HepG2 (cell line): ENCODE measurements at regions not wholly inside any gene's neighbourhood (a gene's known extent, or its start where the extent isn't known, plus 50 kb on each side); places are given as distances from the start of the nearest gene placed in this dataset.

Source experiments
- DPF2 ChIP-seq: sonication (generic); formaldehyde crosslinking; IDR thresholded peaks from 2 replicates; pipeline ENCODE4 v1.4.0; 2020; ENCODE audit warnings: mild to moderate bottlenecking, low read depth, missing genetic modification reagents, borderline replicate concordance
- GPN1 ChIP-seq: sonication (generic); formaldehyde crosslinking; IDR thresholded peaks from 2 replicates; pipeline ENCODE4 v1.5.1; 2020; ENCODE audit warnings: missing genetic modification reagents, borderline replicate concordance
- SMAD9 ChIP-seq: sonication (generic); formaldehyde crosslinking; IDR thresholded peaks from 2 replicates; pipeline ENCODE4 v1.5.1; 2020; ENCODE audit warnings: mild to moderate bottlenecking, missing genetic modification reagents
- TF ChIP-seq, protein P1 (sequence below): sonication (generic); formaldehyde crosslinking; IDR thresholded peaks from 2 replicates; pipeline ENCODE4 v1.5.0; 2020; ENCODE audit warnings: mild to moderate bottlenecking, missing genetic modification reagents, moderate library complexity
- TF ChIP-seq, protein P2 (sequence below): sonication (generic); formaldehyde crosslinking; IDR thresholded peaks from 2 replicates; pipeline ENCODE4 v1.4.0; 2020; ENCODE audit warnings: mild to moderate bottlenecking, missing genetic modification reagents

DNA sequence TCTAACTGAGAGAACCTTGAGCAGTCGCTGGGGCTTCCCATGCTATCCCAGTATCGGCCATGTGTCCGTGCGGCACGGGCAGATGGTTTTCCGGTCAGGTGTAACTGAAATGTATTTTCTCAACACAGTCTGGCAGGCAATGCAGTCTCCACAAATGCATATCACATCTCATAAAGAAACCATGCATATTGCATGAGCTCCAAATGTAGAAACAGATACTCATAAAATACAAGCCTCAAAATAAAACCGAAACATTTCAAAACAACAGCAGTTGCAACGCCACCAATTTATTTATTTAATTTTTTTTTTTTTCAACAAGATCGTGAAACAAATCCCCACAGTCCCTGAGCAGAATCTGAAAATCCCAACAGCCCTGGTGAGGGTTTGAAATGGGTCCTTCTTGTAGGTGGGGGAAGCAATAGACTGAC lies 299.4 kb downstream of the LPIN1 start:
- TF ChIP-seq DPF2 (CRISPR knock-in tag): no peak
- TF ChIP-seq, protein P1, sequence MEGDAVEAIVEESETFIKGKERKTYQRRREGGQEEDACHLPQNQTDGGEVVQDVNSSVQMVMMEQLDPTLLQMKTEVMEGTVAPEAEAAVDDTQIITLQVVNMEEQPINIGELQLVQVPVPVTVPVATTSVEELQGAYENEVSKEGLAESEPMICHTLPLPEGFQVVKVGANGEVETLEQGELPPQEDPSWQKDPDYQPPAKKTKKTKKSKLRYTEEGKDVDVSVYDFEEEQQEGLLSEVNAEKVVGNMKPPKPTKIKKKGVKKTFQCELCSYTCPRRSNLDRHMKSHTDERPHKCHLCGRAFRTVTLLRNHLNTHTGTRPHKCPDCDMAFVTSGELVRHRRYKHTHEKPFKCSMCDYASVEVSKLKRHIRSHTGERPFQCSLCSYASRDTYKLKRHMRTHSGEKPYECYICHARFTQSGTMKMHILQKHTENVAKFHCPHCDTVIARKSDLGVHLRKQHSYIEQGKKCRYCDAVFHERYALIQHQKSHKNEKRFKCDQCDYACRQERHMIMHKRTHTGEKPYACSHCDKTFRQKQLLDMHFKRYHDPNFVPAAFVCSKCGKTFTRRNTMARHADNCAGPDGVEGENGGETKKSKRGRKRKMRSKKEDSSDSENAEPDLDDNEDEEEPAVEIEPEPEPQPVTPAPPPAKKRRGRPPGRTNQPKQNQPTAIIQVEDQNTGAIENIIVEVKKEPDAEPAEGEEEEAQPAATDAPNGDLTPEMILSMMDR (CRISPR knock-in tag): no peak
- TF ChIP-seq, protein P2, sequence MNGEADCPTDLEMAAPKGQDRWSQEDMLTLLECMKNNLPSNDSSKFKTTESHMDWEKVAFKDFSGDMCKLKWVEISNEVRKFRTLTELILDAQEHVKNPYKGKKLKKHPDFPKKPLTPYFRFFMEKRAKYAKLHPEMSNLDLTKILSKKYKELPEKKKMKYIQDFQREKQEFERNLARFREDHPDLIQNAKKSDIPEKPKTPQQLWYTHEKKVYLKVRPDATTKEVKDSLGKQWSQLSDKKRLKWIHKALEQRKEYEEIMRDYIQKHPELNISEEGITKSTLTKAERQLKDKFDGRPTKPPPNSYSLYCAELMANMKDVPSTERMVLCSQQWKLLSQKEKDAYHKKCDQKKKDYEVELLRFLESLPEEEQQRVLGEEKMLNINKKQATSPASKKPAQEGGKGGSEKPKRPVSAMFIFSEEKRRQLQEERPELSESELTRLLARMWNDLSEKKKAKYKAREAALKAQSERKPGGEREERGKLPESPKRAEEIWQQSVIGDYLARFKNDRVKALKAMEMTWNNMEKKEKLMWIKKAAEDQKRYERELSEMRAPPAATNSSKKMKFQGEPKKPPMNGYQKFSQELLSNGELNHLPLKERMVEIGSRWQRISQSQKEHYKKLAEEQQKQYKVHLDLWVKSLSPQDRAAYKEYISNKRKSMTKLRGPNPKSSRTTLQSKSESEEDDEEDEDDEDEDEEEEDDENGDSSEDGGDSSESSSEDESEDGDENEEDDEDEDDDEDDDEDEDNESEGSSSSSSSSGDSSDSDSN: no peak
- TF ChIP-seq GPN1: no peak
- TF ChIP-seq SMAD9 (CRISPR knock-in tag): no peak
